MCF 10A (cell line): ENCODE measurements at regions not wholly inside any gene's neighbourhood (a gene's known extent, or its start where the extent isn't known, plus 50 kb on each side); places are given as distances from the start of the nearest gene placed in this dataset.

Source experiments
- BruUV-seq: library from RNA; stranded (reverse); fragments of 400-500 nt; replicated peaks from 2 replicates; lab custom pipeline; 2021; lab: Mats Ljungman, UMichigan
- CTCF ChIA-PET: fragments of 300-600 bp; sonication (Branson Sonifier 250); formaldehyde crosslinking; extraction: SDS; loops from one replicate; lab custom pipeline; 2021; ENCODE audit warnings: antibody characterized with exemption, inconsistent platforms; lab: Yijun Ruan, JAX
- POLR2A ChIA-PET: fragments of 300-600, 350-650 bp; sonication (Branson Sonifier 250); formaldehyde crosslinking; extraction: SDS; loops from one replicate; lab custom pipeline; 2020; ENCODE audit warnings: antibody characterized with exemption, inconsistent platforms; lab: Yijun Ruan, JAX
- DNase-seq: peaks from one replicate; pipeline ENCODE4 v3.0.0-alpha.2; 2018; ENCODE audit not compliant: unreplicated experiment
- H3K27ac Mint-ChIP-seq: one replicate; pipeline ENCODE4 v1.8.0; 2022; ENCODE audit warnings: mild to moderate bottlenecking, low read depth, mixed read lengths; ENCODE audit not compliant: unreplicated experiment
- H3K27me3 Mint-ChIP-seq: one replicate; pipeline ENCODE4 v1.8.0; 2022; ENCODE audit warnings: mixed read lengths; ENCODE audit not compliant: insufficient read depth, unreplicated experiment
- H3K36me3 Mint-ChIP-seq: one replicate; pipeline ENCODE4 v1.8.0; 2022; ENCODE audit warnings: mild to moderate bottlenecking, moderate library complexity, mixed read lengths; ENCODE audit not compliant: insufficient read depth, unreplicated experiment
- H3K4me1 Mint-ChIP-seq: one replicate; pipeline ENCODE4 v1.8.0; 2022; ENCODE audit warnings: mixed read lengths; ENCODE audit not compliant: insufficient read depth, unreplicated experiment
- H3K4me3 Mint-ChIP-seq: one replicate; pipeline ENCODE4 v1.8.0; 2022; ENCODE audit warnings: mild to moderate bottlenecking, moderate library complexity, mixed read lengths; ENCODE audit not compliant: unreplicated experiment
- H3K9me3 Mint-ChIP-seq: one replicate; pipeline ENCODE4 v1.8.0; 2022; ENCODE audit warnings: mixed read lengths; ENCODE audit not compliant: unreplicated experiment
- CTCF ChIP-seq: fragments of 200-600 bp; IDR thresholded peaks from one replicate; pipeline ENCODE4 v1.8.0; 2022; ENCODE audit warnings: antibody characterized with exemption, mild to moderate bottlenecking; ENCODE audit not compliant: unreplicated experiment
- intact Hi-C: fragments of 100-400 bp; cut with micrococcal nuclease; formaldehyde crosslinking; loops from 2 replicates; pipeline ENCODE4 v1.14.1; 2022

GRCh38 chr15:25600751-25601150, 161.9 kb upstream of the UBE3A start:
- CTCF ChIA-PET = no interaction called here
- H3K36me3 Mint-ChIP-seq = no peaks in the 10 kb centered on the region
- intact Hi-C loops = no loop called here
- H3K9me3 Mint-ChIP-seq = peaks cover 60% of the 10 kb centered on the region
- H3K27ac Mint-ChIP-seq = no peak overlapping the region
- no peaks in the 10 kb centered on the region for H3K27me3 Mint-ChIP-seq
- H3K4me1 Mint-ChIP-seq = no peaks in the 10 kb centered on the region
- TF ChIP-seq CTCF = no peak
- no peak overlapping the region for H3K4me3 Mint-ChIP-seq
- POLR2A ChIA-PET = no interaction called here
- DNase-seq = no peak
- BruUV-seq = no TSS peak

GRCh38 chr15:25597571-25597970, 158.7 kb upstream of the UBE3A start:
- DNase-seq = no peak
- H3K9me3 Mint-ChIP-seq = peaks cover 58% of the 10 kb centered on the region
- ChIA-PET POLR2A (no interaction called here), CTCF (no interaction called here)
- H3K4me1 Mint-ChIP-seq = no peaks in the 10 kb centered on the region
- no peak for TF ChIP-seq CTCF
- no peaks in the 10 kb centered on the region for H3K36me3 Mint-ChIP-seq
- no TSS peak for BruUV-seq
- H3K27me3 Mint-ChIP-seq = no peaks in the 10 kb centered on the region
- H3K4me3 Mint-ChIP-seq = no peak overlapping the region
- intact Hi-C loops = no loop called here
- no peak overlapping the region for H3K27ac Mint-ChIP-seq

- Mint-ChIP-seq H3K4me3 (no peak overlapping the region), H3K27ac (no peak overlapping the region), H3K4me1 (no peaks in the 10 kb centered on the region), H3K27me3 (no peaks in the 10 kb centered on the region), H3K36me3 (no peaks in the 10 kb centered on the region), H3K9me3 (peaks cover 51% of the 10 kb centered on the region)
- BruUV-seq = no TSS peak
- CTCF ChIA-PET = no interaction called here
- POLR2A ChIA-PET = no interaction called here
- TF ChIP-seq CTCF = no peak
- no peak for DNase-seq
- intact Hi-C loops = no loop called here
These were observed 158.1 kb upstream of the UBE3A start for GRCh38 chr15:25596644-25597562.

GRCh38 chr15:25587616-25588340, 149.0 kb upstream of the UBE3A start:
- CTCF ChIA-PET = no interaction called here
- TF ChIP-seq CTCF = no peak
- no peaks in the 10 kb centered on the region for H3K27me3 Mint-ChIP-seq
- H3K4me1 Mint-ChIP-seq = no peaks in the 10 kb centered on the region
- no peak overlapping the region for H3K4me3 Mint-ChIP-seq
- POLR2A ChIA-PET = interaction anchor here (0.6 kb wide), 1 partner anchor 1148 kb away, joined by 3 read pairs; no protein-coding TSS in a partner anchor
- no peak for DNase-seq
- H3K36me3 Mint-ChIP-seq = no peaks in the 10 kb centered on the region
- no TSS peak for BruUV-seq
- intact Hi-C loops = no loop called here
- peaks cover 56% of the 10 kb centered on the region for H3K9me3 Mint-ChIP-seq
- no peak overlapping the region for H3K27ac Mint-ChIP-seq
